ENCODE measurements at regions not wholly inside any gene's neighbourhood (a gene's known extent, or its start where the extent isn't known, plus 50 kb on each side); places are given as distances from the start of the nearest gene placed in this dataset.
A peak's percentile ranks its signal among the peaks of the same experiment; 100 is the strongest.
"Not testable (repeated sequence)": the region's sequence is repeated elsewhere in the genome, so short reads cannot be mapped to it uniquely, and the experiment has no call there.

GRCh38 chr5:135264451-135265440, 134.3 kb downstream of the MACROH2A1 start:
- H3K4me3 ChIP-seq, result no peak overlapping the region
- H3K27me3 ChIP-seq, result no peaks in the 10 kb centered on the region
- peaks cover 0 to 38% (median 3%) of the 10 kb centered on the region in 3 donors for H3K4me1 ChIP-seq
- ATAC-seq, result no peak
- H3K27ac ChIP-seq, result peak overlapping the region in 1 of 4 donors; percentile 25
- no peaks in the 10 kb centered on the region for H3K9me3 ChIP-seq
- WGBS, 2 donors (ENCODE audit: low coverage in 1 of 2), result 50 to 53% methylated on average over 15 to 17 of the region's 17 CpGs
- TF ChIP-seq EP300 (IDR thresholded peaks at IDR 0.05) (no peak), POLR2AphosphoS5 (IDR thresholded peaks at IDR 0.05) (peak; percentile 84)
- TF ChIP-seq, protein P1, sequence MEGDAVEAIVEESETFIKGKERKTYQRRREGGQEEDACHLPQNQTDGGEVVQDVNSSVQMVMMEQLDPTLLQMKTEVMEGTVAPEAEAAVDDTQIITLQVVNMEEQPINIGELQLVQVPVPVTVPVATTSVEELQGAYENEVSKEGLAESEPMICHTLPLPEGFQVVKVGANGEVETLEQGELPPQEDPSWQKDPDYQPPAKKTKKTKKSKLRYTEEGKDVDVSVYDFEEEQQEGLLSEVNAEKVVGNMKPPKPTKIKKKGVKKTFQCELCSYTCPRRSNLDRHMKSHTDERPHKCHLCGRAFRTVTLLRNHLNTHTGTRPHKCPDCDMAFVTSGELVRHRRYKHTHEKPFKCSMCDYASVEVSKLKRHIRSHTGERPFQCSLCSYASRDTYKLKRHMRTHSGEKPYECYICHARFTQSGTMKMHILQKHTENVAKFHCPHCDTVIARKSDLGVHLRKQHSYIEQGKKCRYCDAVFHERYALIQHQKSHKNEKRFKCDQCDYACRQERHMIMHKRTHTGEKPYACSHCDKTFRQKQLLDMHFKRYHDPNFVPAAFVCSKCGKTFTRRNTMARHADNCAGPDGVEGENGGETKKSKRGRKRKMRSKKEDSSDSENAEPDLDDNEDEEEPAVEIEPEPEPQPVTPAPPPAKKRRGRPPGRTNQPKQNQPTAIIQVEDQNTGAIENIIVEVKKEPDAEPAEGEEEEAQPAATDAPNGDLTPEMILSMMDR (IDR thresholded peaks at IDR 0.05), result peak in 1 of 4 experiments; percentile 11
- no peaks in the 10 kb centered on the region for H3K36me3 ChIP-seq

DNA sequence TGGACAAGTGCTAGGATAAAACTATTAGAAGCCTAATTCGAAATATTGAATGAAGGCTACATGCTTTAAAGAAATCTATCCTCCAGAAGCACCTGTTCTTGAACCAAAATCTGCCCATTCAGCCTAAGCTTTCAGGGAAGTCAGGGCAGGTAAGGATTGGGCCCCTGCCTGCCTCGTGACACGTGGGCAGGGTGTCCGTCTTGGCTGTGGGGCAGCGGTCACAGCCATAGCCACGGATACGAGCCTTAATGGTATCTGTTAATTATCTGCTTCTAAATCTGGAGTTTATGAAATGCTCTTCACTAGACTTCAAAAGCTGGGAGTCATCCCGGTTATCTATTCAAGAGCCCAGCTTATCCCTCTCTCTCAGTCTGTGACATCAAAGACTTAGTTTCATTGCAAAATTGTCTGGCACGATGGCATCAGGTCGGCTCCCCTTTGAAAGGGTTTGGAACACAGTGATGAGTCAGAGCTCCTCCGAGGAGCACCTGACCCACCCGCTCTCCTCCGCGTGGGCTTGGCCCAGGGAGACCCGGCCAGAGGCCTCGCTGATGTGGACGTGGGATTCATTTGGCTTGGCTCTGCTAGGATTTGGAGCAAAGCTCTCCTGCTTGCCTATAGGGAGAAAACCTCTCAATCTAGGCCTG, 135.9 kb downstream of the MACROH2A1 start:
- H3K27me3 ChIP-seq, result no peaks in the 10 kb centered on the region
- no peak overlapping the region for H3K27ac ChIP-seq
- peaks cover 0 to 31% (median 2%) of the 10 kb centered on the region in 3 donors for H3K4me1 ChIP-seq
- ATAC-seq, result no peak
- H3K4me3 ChIP-seq, result no peak overlapping the region
- 89 to 96% methylated on average over 8 to 11 of the region's 17 CpGs for WGBS, 2 donors (ENCODE audit: low coverage in 1 of 2)
- no peaks in the 10 kb centered on the region for H3K9me3 ChIP-seq
- H3K36me3 ChIP-seq, result no peaks in the 10 kb centered on the region
- TF ChIP-seq POLR2AphosphoS5 (IDR thresholded peaks at IDR 0.05) (peak; percentile 48), POLR2A (IDR thresholded peaks at IDR 0.05) (no peak)

DNA sequence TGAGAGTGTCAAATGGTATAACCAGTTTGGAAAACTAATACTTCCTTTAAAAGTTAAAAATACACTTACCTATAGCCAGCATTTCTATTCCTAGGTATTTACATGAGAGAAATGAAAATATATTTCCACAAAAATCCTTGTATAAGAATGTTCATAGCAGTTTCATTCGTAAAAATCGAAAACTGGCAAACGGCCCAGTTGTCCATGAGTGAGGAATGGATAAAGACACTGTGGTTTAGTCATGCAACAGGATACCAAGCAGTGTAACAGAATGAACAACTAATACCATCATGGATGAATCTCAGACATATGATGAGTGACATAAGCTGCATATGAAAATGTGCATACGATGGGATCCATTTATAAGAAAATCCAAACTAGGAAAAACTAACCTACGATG, 136.7 kb downstream of the MACROH2A1 start:
- H3K9me3 ChIP-seq, result no peaks in the 10 kb centered on the region
- TF ChIP-seq POLR2A (IDR thresholded peaks at IDR 0.05), result no peak
- TF ChIP-seq, protein P1 (IDR thresholded peaks at IDR 0.05), result no peak
- no peak for TF ChIP-seq POLR2AphosphoS5 (IDR thresholded peaks at IDR 0.05)
- TF ChIP-seq EP300 (IDR thresholded peaks at IDR 0.05), result no peak
- no peak overlapping the region for H3K4me3 ChIP-seq
- peaks cover 0 to 31% (median 2%) of the 10 kb centered on the region in 3 donors for H3K4me1 ChIP-seq
- no peak for ATAC-seq
- H3K36me3 ChIP-seq, result no peaks in the 10 kb centered on the region
- 89 to 90% methylated on average over 5 of the region's 5 CpGs for WGBS, 2 donors (ENCODE audit: low coverage in 1 of 2)
- H3K27me3 ChIP-seq, result no peaks in the 10 kb centered on the region
- no peak overlapping the region for H3K27ac ChIP-seq

DNA sequence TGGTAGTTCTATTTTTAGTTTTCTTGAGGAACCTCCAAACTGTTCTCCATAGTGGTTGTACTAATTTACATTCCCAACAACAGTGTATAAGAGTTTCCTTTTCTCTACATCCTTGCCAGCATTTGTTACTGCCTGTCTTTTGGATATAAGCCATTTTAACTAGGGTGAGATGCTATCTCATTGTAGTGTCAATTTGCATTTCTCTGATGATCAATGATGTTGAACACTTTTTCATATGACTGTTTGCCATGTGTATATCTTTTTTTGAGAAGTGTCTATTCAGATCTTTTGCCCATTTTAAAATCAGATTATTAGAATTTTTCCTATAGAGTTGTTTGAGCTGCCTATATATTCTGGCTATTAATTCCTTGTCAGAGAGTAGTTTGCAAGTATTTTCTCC, 138.9 kb downstream of the MACROH2A1 start:
- H3K4me3 ChIP-seq, H3K27ac ChIP-seq, H3K36me3 ChIP-seq, H3K27me3 ChIP-seq, H3K9me3 ChIP-seq, ATAC-seq: not testable (repeated sequence)
- H3K4me1 ChIP-seq, result peaks cover 0 to 18% (median 2%) of the 10 kb centered on the region in 3 donors

DNA sequence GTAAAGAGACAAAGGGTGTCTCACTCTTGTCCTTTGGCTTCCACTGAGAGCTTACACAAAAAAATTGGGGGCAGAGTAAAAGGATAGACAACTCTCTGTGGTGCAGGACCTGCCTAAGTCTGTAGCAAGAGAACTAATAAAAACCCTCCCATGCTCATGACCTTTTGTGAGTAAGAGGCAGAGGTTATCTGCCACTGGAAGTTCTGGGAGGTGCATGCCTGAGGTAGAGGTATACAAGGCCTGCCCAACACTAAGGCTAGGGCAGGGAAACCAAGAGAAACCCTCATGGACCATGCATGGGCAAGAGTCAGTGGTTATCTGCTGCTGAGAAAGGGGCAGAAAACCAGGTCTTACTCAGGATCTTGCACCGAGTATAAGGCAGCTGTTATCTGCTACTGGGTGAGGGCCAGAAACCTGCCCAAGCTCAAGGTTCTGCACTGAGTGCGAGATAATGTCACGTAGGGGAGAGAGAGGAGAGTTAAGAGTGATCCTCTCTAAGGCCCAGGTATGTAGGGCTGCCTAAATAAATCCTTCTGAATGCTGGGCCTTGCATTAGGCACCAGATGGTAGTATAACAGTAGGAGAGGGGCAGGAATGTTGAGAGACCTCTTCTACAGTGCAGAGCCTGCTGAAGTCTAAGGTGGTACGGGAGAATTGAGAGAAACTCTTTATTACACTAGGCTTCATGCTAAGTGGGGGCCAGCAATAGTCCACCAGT, 143.4 kb downstream of the MACROH2A1 start:
- 68 to 95% methylated on average over 3 of the region's 4 CpGs for WGBS, 2 donors (ENCODE audit: low coverage in 1 of 2)

More for the DNA sequence above, 143.4 kb downstream of the MACROH2A1 start:
- ATAC-seq, result no peak
- H3K27ac ChIP-seq, result no peak overlapping the region
- no peaks in the 10 kb centered on the region for H3K9me3 ChIP-seq
- H3K4me1 ChIP-seq, result peaks cover 0 to 4% (median 0%) of the 10 kb centered on the region in 3 donors
- no peaks in the 10 kb centered on the region for H3K36me3 ChIP-seq
- no peaks in the 10 kb centered on the region for H3K27me3 ChIP-seq
- TF ChIP-seq POLR2AphosphoS5 (IDR thresholded peaks at IDR 0.05), result no peak
- TF ChIP-seq, protein P1 (IDR thresholded peaks at IDR 0.05), result no peak
- TF ChIP-seq EP300 (IDR thresholded peaks at IDR 0.05), result no peak
- TF ChIP-seq POLR2A (IDR thresholded peaks at IDR 0.05), result no peak
- no peak overlapping the region for H3K4me3 ChIP-seq

Data from gastroesophageal sphincter (tissue), 4 donors.